NCI-H1436 treated with DMSO at 0.1 percent for 48 hours (cell line): ENCODE measurements at regions not wholly inside any gene's neighbourhood (a gene's known extent, or its start where the extent isn't known, plus 50 kb on each side); places are given as distances from the start of the nearest gene placed in this dataset.
"Not testable (repeated sequence)": the region's sequence is repeated elsewhere in the genome, so short reads cannot be mapped to it uniquely, and the experiment has no call there.

Experiments used
- DNase-seq: peaks from one replicate; lab custom pipeline; 2025; lab: John Stamatoyannopoulos, UW

DNA sequence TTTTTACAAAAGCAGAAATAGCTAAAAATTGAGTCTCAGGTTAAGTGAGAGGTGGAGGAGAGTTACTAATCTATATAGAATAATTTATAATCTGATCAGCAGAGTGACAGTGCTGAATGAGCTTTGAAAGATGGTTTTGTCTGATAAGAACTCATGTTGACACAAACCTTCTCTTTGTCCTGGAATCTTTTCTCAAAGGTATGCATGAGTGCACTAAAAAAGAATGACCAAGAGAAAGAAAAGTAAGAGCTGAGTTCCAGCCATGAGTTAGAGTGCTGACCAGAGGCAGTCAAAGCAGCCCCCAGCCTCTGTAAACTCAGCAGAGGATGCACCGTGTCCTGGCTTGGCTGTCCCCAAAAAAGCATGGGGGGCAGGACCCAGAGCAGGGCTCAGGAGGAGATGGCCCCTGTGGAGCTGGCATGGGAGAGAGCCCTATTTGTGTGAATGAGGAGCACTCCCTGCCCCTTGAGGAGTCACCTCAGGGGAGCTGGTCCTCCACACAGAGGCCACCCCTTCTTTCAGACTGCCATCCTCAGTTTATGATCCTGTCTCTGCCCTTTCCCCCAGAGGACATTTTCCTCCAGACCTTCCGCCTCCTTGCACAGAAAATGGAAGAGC, 129.8 kb downstream of the SEC23A start:
- no peak for DNase-seq

DNA sequence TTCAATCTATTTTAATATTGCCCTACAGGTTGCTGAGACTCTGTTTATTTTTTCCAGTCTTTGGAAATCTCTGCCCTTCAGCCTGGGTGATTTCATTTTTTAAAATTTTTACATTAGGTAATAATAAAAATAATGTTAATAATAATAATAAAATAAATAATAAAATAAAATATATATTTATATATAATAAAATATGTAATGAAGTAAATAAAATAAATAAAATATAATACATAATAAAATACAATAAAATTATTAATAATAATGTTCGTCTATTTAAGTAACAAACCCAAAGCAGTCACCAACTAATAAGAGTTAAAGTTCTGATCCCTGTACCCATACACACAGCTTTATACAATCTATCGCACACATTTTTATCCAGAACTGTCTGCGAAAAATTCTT, 130.5 kb downstream of the SEC23A start:
- DNase-seq = no peak

- DNase-seq = no peak
These were observed 131.6 kb downstream of the SEC23A start for GRCh38 chr14:38971258-38971921.

DNA sequence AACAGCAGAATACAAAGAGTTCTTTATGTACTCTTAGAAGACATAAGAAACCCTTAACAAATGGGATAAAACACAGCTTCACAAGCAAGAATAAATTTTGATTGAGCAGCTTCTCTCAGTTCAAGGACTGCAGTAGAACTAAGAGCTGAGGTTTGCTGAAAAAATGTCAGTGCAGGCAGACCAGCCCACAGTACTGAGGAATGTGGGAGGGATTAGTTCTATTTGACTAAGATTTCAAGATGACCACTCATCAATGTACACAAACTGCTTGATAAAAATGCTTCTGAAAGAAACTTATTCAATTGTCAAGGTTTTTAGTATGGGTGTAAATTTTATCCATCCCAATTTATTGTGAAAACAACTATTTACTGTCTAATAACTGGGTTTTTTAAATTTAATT, 138.4 kb downstream of the SEC23A start:
- DNase-seq = no peak

- DNase-seq = no peak
These were observed 142.0 kb downstream of the SEC23A start for GRCh38 chr14:38960946-38961531.

- no peak for DNase-seq
These were observed 144.0 kb downstream of the SEC23A start for GRCh38 chr14:38959021-38959420.

- DNase-seq = no peak
These were observed 144.4 kb downstream of the SEC23A start for GRCh38 chr14:38958589-38958988.

GRCh38 chr14:38951451-38951850, 151.6 kb downstream of the SEC23A start:
- DNase-seq = no peak

DNA sequence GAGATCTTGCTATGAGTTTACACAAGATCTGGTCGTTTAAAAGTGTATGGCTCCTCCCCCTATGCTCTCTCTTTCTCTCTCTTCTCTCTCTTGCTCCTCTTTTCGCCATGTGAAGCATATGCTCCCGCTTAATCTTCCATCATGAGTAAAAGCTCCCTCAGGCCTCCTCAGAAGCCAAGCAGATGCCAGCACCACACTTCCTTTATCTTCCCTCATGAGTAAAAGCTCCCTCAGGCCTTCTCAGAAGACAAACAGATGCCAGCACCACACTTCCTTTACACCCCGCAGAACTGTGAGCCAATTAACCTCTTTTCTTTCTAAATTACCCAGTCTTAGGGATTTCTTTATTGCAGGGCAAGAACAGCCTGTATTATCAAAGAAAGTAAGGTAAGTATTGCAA, 152.4 kb downstream of the SEC23A start:
- no peak for DNase-seq

- DNase-seq = no peak
These were observed 154.5 kb downstream of the SEC23A start for GRCh38 chr14:38948576-38948975.

GRCh38 chr14:38948171-38948570, 154.9 kb downstream of the SEC23A start:
- no peak for DNase-seq

DNA sequence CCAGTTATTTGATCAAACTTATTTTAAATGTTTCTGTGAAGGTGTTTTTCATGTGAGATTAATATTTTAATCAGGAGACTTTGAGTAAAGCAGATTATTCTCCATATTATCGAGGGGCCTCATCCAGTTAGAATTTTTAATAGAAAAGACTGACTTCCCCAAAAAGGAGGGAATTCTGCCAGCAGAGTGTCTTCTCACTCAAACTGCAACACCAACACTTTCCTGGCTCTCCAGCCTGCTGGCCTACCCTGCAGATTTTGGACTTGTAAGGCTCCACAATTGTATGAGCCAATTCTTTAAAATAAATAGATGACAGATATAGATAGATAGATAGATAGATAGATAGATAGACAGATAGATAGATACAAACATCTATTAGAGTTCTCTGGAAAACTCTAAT, 155.7 kb downstream of the SEC23A start:
- DNase-seq = no peak

DNA sequence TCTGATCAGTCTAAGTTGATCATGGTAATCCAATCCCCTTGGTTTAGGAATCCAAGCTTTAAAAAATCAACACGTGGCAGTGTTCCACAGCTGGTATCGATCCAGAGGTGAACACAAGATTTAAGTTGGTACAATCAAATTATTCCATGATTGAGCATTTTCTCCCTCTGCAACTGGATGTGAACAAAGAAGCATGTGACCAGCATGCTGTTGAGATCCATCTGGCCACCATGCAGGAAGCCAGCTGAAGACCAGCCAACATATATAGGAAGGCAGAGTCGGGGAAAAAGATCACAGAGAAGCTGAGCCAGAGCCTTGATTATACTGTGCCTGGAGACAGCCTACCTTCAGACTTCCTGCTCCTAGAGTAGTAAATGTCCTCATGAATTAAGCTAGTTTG, 158.3 kb downstream of the SEC23A start:
- DNase-seq = no peak

DNA sequence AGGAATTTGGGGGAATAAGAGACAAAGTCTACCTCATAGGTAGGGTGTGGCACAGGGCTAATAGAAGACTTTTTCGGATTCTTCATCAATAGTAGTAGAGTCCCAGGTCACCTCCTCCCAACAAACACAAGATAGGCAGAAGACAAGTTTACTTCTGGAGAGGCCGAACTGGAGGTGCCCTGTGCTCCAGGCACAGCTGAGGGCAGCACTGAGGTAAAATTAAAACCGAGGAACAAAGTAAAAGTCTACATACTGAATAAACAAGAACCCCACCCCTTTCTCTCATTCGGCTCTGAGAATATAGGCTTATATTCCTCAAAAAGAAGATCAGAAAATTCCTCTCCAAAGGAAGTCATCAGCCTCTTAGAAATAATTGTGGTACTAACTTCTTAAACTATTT, 161.5 kb downstream of the SEC23A start:
- DNase-seq = no peak

DNA sequence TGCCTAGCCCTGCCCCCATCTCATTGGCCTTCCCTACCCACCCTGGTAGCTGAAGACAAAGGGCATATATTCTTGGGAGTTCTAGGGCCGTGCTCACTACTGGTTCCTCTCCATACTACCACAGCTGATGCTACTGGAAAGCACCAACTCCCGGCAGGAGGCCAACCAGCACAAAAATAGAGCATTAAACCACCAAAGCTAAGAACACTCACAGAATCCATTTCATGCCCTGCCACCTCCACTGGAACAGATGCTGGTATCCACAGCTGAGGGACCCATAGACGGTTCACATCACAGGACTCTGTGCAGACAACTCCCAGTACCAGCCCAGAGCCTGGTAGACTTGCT, 170.4 kb downstream of the SEC23A start:
- DNase-seq = not testable (repeated sequence)

DNA sequence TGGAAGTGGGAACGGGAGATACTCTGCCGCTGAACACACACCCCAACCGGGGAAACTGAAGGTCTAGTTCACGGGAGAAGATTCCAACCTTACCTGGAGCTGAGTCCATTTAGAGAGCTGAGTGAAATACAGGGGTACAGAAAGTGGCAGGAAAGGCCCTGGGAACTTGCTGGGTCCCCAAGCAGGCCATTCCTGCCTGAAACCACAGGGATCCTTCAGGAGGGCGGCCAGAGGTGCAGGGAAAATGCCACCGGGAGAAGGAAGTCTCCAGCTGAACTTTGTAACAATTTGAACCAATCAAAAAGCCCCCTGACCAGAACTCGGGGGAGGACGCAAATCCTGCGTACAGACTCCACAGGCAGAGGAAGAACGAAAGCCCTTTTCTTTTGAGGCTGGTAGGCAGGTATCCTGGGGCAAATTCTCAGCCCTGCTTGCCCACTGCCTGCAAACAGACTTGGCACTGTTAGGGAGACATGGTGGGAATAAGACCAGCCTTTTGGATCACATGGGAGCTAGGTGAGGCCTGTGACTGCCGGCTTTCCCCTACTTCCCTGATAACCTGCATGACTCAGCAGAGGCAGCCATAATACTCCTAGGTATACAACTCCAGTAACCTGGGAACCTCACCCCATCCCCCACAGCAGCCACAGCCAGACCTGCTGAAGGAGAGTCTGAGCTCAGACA, 170.9 kb downstream of the SEC23A start:
- no peak for DNase-seq

GRCh38 chr14:38930898-38931297, 172.1 kb downstream of the SEC23A start:
- no peak for DNase-seq

GRCh38 chr14:38930022-38930421, 173.0 kb downstream of the SEC23A start:
- DNase-seq = no peak

GRCh38 chr14:38929416-38929815, 173.6 kb downstream of the SEC23A start:
- DNase-seq = no peak

- not testable (repeated sequence) for DNase-seq
These were observed 181.1 kb downstream of the SEC23A start for GRCh38 chr14:38921893-38922292.

GRCh38 chr14:38915125-38915524, 187.9 kb downstream of the SEC23A start:
- DNase-seq = no peak

- DNase-seq = no peak
These were observed 192.9 kb downstream of the SEC23A start for GRCh38 chr14:38910092-38910491.

DNA sequence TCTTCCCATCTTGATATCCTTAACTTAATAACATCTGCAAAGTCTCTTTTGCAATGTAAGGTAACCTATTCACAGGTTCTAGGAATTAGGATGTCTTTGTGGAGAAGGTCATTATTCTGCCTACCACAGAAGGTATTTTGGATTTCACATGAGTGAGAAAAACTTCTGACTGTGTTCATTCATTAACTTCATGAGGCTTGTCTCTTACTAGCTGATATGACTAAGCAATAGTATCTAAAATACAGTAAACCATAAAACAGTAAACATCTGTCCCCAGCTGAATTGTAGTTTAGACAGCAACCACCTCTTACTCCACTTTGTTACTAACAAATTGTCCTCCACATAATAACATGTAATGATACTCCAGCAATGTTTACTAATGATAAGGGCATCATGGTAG, 198.1 kb downstream of the SEC23A start:
- no peak for DNase-seq
